H1 (cell line): ENCODE measurements at regions not wholly inside any gene's neighbourhood (a gene's known extent, or its start where the extent isn't known, plus 50 kb on each side); places are given as distances from the start of the nearest gene placed in this dataset.

ENCODE experiments used
- CTCF ChIA-PET: fragments of 300-600 bp; sonication (Branson Sonifier 250); formaldehyde crosslinking; loops from one replicate; lab custom pipeline; 2021; ENCODE audit not compliant: partially characterized antibody; lab: Charles Lee
- POLR2A ChIA-PET: fragments of 300-600 bp; sonication (Branson Sonifier 250); formaldehyde crosslinking; loops from one replicate; lab custom pipeline; 2021; ENCODE audit warnings: inconsistent platforms; ENCODE audit not compliant: partially characterized antibody; lab: Charles Lee
- DNase-seq, 2 experiments: peaks; one replicate each; pipeline versions ENCODE4 v3.0.0 to v3.0.0-alpha.2; 2010 to 2022; ENCODE audit warnings: low spot score in 2 of 2, low read depth in 1 of 2, mixed read lengths in 1 of 2
- FAIRE-seq: peaks from 2 replicates; lab custom pipeline; 2011; peaks lifted over from hg19 to GRCh38; lab: Jason Lieb, UNC
- H2AFZ ChIP-seq: 2 replicates; pipeline ENCODE4 v1.8.1; 2012; ENCODE audit warnings: low read length, inconsistent platforms
- H2AK5ac ChIP-seq: 2 replicates; pipeline ENCODE4 v1.6.1; 2013; ENCODE audit warnings: low read depth, low read length
- H2BK120ac ChIP-seq: replicated peaks from 2 replicates; pipeline ENCODE3; 2013; ENCODE audit warnings: low read depth, low read length, inconsistent platforms
- H2BK12ac ChIP-seq: 2 replicates; pipeline ENCODE4 v1.6.1; 2013; ENCODE audit warnings: low read depth, low read length
- H2BK15ac ChIP-seq: 2 replicates; pipeline ENCODE4 v1.6.1; 2013; ENCODE audit warnings: low read length
- H2BK20ac ChIP-seq: 2 replicates; pipeline ENCODE4 v1.6.1; 2013; ENCODE audit warnings: low read length
- H2BK5ac ChIP-seq: 2 replicates; pipeline ENCODE4 v1.6.1; 2013; ENCODE audit warnings: low read depth, low read length
- H3K14ac ChIP-seq: 2 replicates; pipeline ENCODE4 v1.6.1; 2013; ENCODE audit warnings: inconsistent platforms; ENCODE audit not compliant: insufficient read length
- H3K18ac ChIP-seq: 2 replicates; pipeline ENCODE4 v1.6.1; 2013; ENCODE audit warnings: low read length; ENCODE audit errors: extremely low read depth
- H3K23ac ChIP-seq: 2 replicates; pipeline ENCODE4 v1.6.1; 2013; ENCODE audit warnings: inconsistent platforms; ENCODE audit not compliant: insufficient read length
- H3K23me2 ChIP-seq: 2 replicates; pipeline ENCODE4 v1.6.1; 2013; ENCODE audit warnings: low read depth, low read length
- H3K27ac ChIP-seq: 2 replicates; pipeline ENCODE4 v1.6.1; 2011; ENCODE audit warnings: low read depth, low read length, inconsistent platforms
- H3K27me3 ChIP-seq, 4 experiments: replicated peaks in 1 of 4; 1 replicate in 1 of 4; 2 replicates in 3 of 4; pipeline versions ENCODE4 v1.6.1 to v1.8.1; 2011 to 2013; ENCODE audit warnings: low read length in 3 of 4, mild to moderate bottlenecking in 3 of 4, inconsistent platforms in 2 of 4, mixed read lengths in 2 of 4, moderate library complexity in 1 of 4; ENCODE audit not compliant: control insufficient read depth in 3 of 4, insufficient read depth in 3 of 4; ENCODE audit errors: extremely low read depth in 1 of 4
- H3K36me3 ChIP-seq, 4 experiments: 2 replicates each; pipeline versions ENCODE4 v1.6.1 to v1.8.1; 2011 to 2013; ENCODE audit warnings: mild to moderate bottlenecking in 4 of 4, low read length in 3 of 4, moderate library complexity in 2 of 4, control low read depth in 1 of 4, inconsistent platforms in 1 of 4; ENCODE audit not compliant: insufficient read depth in 4 of 4, control insufficient read depth in 2 of 4
- H3K4ac ChIP-seq: replicated peaks from 2 replicates; pipeline ENCODE3; 2013; ENCODE audit warnings: low read length, low read depth, mixed read lengths, inconsistent platforms; ENCODE audit not compliant: insufficient read length
- H3K4me1 ChIP-seq, 4 experiments: replicated peaks in 1 of 4; 1 replicate in 1 of 4; 2 replicates in 3 of 4; pipeline versions ENCODE4 v1.6.1 to v1.8.1; 2011 to 2013; ENCODE audit warnings: low read length in 3 of 4, inconsistent platforms in 2 of 4, mixed read lengths in 1 of 4; ENCODE audit not compliant: insufficient read depth in 4 of 4, control insufficient read depth in 3 of 4
- H3K4me2 ChIP-seq, 2 experiments: 2 replicates each; pipeline versions ENCODE4 v1.6.1 to v1.8.1; 2011 to 2013; ENCODE audit warnings: low read depth in 2 of 2, low read length in 2 of 2, control low read depth in 1 of 2, inconsistent platforms in 1 of 2, mild to moderate bottlenecking in 1 of 2; ENCODE audit not compliant: insufficient read depth in 1 of 2
- H3K4me3 ChIP-seq, 4 experiments: fragments of 200-600, 300-600 bp in 1 of 4; sonication (generic), shearing (Covaris generic), sonication (Bioruptor Twin) in 1 of 4; 2 replicates each; pipeline versions ENCODE4 v1.5.1 to v1.8.1; 2011 to 2016; ENCODE audit warnings: low read length in 4 of 4, low read depth in 3 of 4, control low read depth in 2 of 4, inconsistent platforms in 2 of 4, mild to moderate bottlenecking in 2 of 4, mixed read lengths in 1 of 4, moderate library complexity in 1 of 4; ENCODE audit not compliant: insufficient read depth in 2 of 4; ENCODE audit errors: extremely low read depth in 1 of 4
- H3K56ac ChIP-seq: replicated peaks from 2 replicates; pipeline ENCODE3; 2013; ENCODE audit warnings: low read depth, mild to moderate bottlenecking, mixed read lengths, low read length, inconsistent platforms; ENCODE audit not compliant: insufficient read length
- H3K79me1 ChIP-seq: 2 replicates; pipeline ENCODE4 v1.6.1; 2013; ENCODE audit warnings: low read depth, low read length, control low read depth
- H3K79me2 ChIP-seq, 2 experiments: 2 replicates each; pipeline versions ENCODE4 v1.6.1 to v1.8.1; 2012 to 2013; ENCODE audit warnings: low read length in 2 of 2, mild to moderate bottlenecking in 2 of 2, inconsistent platforms in 1 of 2; ENCODE audit not compliant: insufficient read depth in 2 of 2, control insufficient read depth in 1 of 2
- H3K9ac ChIP-seq, 4 experiments: replicated peaks in 1 of 4; 1 replicate in 1 of 4; 2 replicates in 3 of 4; pipeline versions ENCODE4 v1.6.1 to v1.8.1; 2011 to 2013; ENCODE audit warnings: low read depth in 3 of 4, low read length in 3 of 4, control low read depth in 2 of 4, mild to moderate bottlenecking in 2 of 4, moderate library complexity in 2 of 4, inconsistent platforms in 1 of 4; ENCODE audit errors: extremely low read depth in 1 of 4
- H3K9me3 ChIP-seq, 2 experiments: 2 replicates each; pipeline versions ENCODE4 v1.6.1 to v1.8.1; 2012 to 2013; ENCODE audit warnings: mild to moderate bottlenecking in 2 of 2, moderate library complexity in 2 of 2, control low read depth in 1 of 2, inconsistent platforms in 1 of 2, low read depth in 1 of 2, low read length in 1 of 2, mixed read lengths in 1 of 2; ENCODE audit not compliant: insufficient read depth in 2 of 2
- H4K20me1 ChIP-seq, 2 experiments: replicated peaks in 1 of 2; 2 replicates each; pipeline versions ENCODE3 to v1.8.1; 2011 to 2013; ENCODE audit warnings: inconsistent platforms in 2 of 2, low read length in 2 of 2, mild to moderate bottlenecking in 1 of 2; ENCODE audit not compliant: insufficient read depth in 2 of 2, control insufficient read depth in 1 of 2
- H4K5ac ChIP-seq: 2 replicates; pipeline ENCODE4 v1.6.1; 2013; ENCODE audit warnings: low read length, low read depth, mixed read lengths, inconsistent platforms; ENCODE audit not compliant: insufficient read length
- H4K8ac ChIP-seq: 2 replicates; pipeline ENCODE4 v1.8.0; 2013; ENCODE audit warnings: mild to moderate bottlenecking, moderate library complexity, low read length, inconsistent platforms; ENCODE audit not compliant: insufficient read depth; ENCODE audit errors: extremely low read depth
- H4K91ac ChIP-seq: replicated peaks from 2 replicates; pipeline ENCODE3; 2013; ENCODE audit warnings: low read length, mixed read lengths, inconsistent platforms; ENCODE audit not compliant: insufficient read length
- CBX5 ChIP-seq: fragments of 300-800, 300-1000 bp; sonication (generic); IDR thresholded peaks from 2 replicates; pipeline ENCODE4 v1.7.1; 2016; ENCODE audit warnings: antibody characterized with exemption, low read length, low read depth
- TEAD4 ChIP-seq: IDR thresholded peaks from 2 replicates; pipeline ENCODE4 v1.6.1; 2012; ENCODE audit warnings: low read depth, low read length, inconsistent platforms, mixed read lengths
- WGBS, 2 experiments: shearing (Covaris generic) in 1 of 2; methylation state at CpG; one replicate each; pipeline versions ENCODE4 v1.1.6 to v1.1.7; 2013 to 2015; ENCODE audit warnings: low lambda C conversion rate in 2 of 2, mixed read lengths in 2 of 2, inconsistent platforms in 1 of 2, low coverage in 1 of 2, missing lambda C conversion rate in 1 of 2; ENCODE audit not compliant: insufficient replicate concordance in 2 of 2, insufficient coverage in 1 of 2, insufficient read length in 1 of 2; ENCODE audit errors: extremely low coverage in 1 of 2, missing lambda C conversion rate in 1 of 2; 5-methylcytosine and 5-hydroxymethylcytosine counted together
- TF ChIP-seq, protein P1 (sequence below): IDR thresholded peaks from 2 replicates; pipeline ENCODE4 v1.6.1; 2011; ENCODE audit warnings: low read length, improper control_type of control experiment

DNA sequence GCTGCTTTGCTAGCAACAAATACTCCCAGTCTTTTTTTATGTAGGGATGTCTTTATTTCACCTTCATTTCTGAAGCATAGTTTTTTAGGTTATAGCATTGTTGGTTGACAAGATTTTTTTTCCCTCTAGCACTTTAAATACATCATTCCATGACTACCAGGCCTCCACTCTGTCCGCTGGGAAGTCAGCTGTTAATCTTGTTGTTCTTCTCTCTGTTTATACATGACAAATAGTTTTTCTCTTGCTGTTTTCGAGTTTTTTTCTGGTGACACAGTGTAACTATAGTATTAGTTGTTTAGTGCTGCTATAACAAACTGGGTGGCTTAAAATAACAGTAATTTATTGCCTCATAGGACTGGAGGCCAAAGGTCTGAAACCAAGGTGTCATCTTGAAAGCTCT is 205.5 kb upstream of the CNTNAP4 start:
- H3K23me2 ChIP-seq: no peaks in the 10 kb centered on the region
- POLR2A ChIA-PET: no interaction called here
- H3K9me3 ChIP-seq: no peaks in the 10 kb centered on the region
- WGBS, 2 experiments: 89% methylated on average over 2 of the region's 2 CpGs; no CpG with 5 or more reads in 1 of the 2 experiments
- H2BK12ac ChIP-seq: no peak overlapping the region
- no peak for DNase-seq
- no peak overlapping the region for H3K18ac ChIP-seq
- H3K9ac ChIP-seq: no peak overlapping the region
- no peak overlapping the region for H2BK15ac ChIP-seq
- no peak overlapping the region for H3K4ac ChIP-seq
- no peak overlapping the region for H3K4me2 ChIP-seq
- H3K27me3 ChIP-seq: no peaks in the 10 kb centered on the region
- no peaks in the 10 kb centered on the region for H3K79me2 ChIP-seq
- no peaks in the 10 kb centered on the region for H4K20me1 ChIP-seq
- FAIRE-seq: no peak
- no peak overlapping the region for H2BK20ac ChIP-seq
- H4K91ac ChIP-seq: no peak overlapping the region
- no peak overlapping the region for H2BK5ac ChIP-seq
- no peak overlapping the region for H3K4me3 ChIP-seq
- H2BK120ac ChIP-seq: no peak overlapping the region
- no peak overlapping the region for H2AK5ac ChIP-seq
- H3K36me3 ChIP-seq: no peaks in the 10 kb centered on the region
- H3K27ac ChIP-seq: no peak overlapping the region
- H3K14ac ChIP-seq: no peak overlapping the region
- CTCF ChIA-PET: interaction anchor here (0.6 to 0.7 kb wide), 3 partner anchors 12 to 571 kb away, joined by 3 read pairs; no protein-coding TSS in a partner anchor
- H3K56ac ChIP-seq: no peak overlapping the region
- H3K79me1 ChIP-seq: no peaks in the 10 kb centered on the region
- H4K5ac ChIP-seq: no peak overlapping the region
- H3K23ac ChIP-seq: no peak overlapping the region
- H3K4me1 ChIP-seq: no peaks in the 10 kb centered on the region
- no peak overlapping the region for H4K8ac ChIP-seq
- no peak overlapping the region for H2AFZ ChIP-seq
- TF ChIP-seq, protein P1, sequence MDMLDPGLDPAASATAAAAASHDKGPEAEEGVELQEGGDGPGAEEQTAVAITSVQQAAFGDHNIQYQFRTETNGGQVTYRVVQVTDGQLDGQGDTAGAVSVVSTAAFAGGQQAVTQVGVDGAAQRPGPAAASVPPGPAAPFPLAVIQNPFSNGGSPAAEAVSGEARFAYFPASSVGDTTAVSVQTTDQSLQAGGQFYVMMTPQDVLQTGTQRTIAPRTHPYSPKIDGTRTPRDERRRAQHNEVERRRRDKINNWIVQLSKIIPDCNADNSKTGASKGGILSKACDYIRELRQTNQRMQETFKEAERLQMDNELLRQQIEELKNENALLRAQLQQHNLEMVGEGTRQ: no peak
- TF ChIP-seq CBX5 (no peak), TEAD4 (no peak)
